Stomach (tissue), 4 donors: ENCODE measurements at regions not wholly inside any gene's neighbourhood (a gene's known extent, or its start where the extent isn't known, plus 50 kb on each side); places are given as distances from the start of the nearest gene placed in this dataset.

Experiments
- CTCF ChIP-seq, 7 experiments: fragments of 450-650 bp in 4 of 7; fragments of 200-600 bp in 3 of 7; sonication (generic) in 3 of 7; IDR thresholded peaks; one replicate each; pipeline ENCODE4 v1.5.1; 2016 to 2019; ENCODE audit warnings: antibody characterized with exemption in 7 of 7, control low read depth in 2 of 7, mild to moderate bottlenecking in 1 of 7
- EP300 ChIP-seq: sonication (generic); formaldehyde crosslinking; IDR thresholded peaks from one replicate; pipeline ENCODE4 v1.6.1; 2017; ENCODE audit warnings: antibody characterized with exemption
- POLR2A ChIP-seq, 4 donors: fragments of 450-650 bp; IDR thresholded peaks; one replicate each; pipeline ENCODE4 v1.6.1; 2016; ENCODE audit warnings: antibody characterized with exemption in 4 of 4, control low read depth in 2 of 4, mild to moderate bottlenecking in 1 of 4, moderate library complexity in 1 of 4
- POLR2AphosphoS5 ChIP-seq, 3 donors: sonication (generic); formaldehyde crosslinking; IDR thresholded peaks; one replicate each; pipeline ENCODE4 v1.6.1; 2016; ENCODE audit warnings: antibody characterized with exemption in 3 of 3

GRCh38 chr9:89892920-89893319, 288.1 kb downstream of the GADD45G start:
- no peak for TF ChIP-seq POLR2AphosphoS5 (IDR thresholded peaks at IDR 0.05)
- TF ChIP-seq CTCF (IDR thresholded peaks at IDR 0.05), result no peak
- TF ChIP-seq POLR2A (IDR thresholded peaks at IDR 0.05), result no peak
- no peak for TF ChIP-seq EP300
